Activated CD4-positive, alpha-beta T cell treated with anti-CD3 and anti-CD28 coated beads, Interleukin-2, amount 10 ng/mL, durations not matched to agents 7 days and 5 days (primary cell): ENCODE measurements at regions not wholly inside any gene's neighbourhood (a gene's known extent, or its start where the extent isn't known, plus 50 kb on each side); places are given as distances from the start of the nearest gene placed in this dataset.
"Not testable (repeated sequence)": the region's sequence is repeated elsewhere in the genome, so short reads cannot be mapped to it uniquely, and the experiment has no call there.

Source experiments
- CTCF ChIA-PET: fragments of 350-600 bp; sonication (Branson Sonifier 250); formaldehyde crosslinking; loops from one replicate; lab custom pipeline; 2021; ENCODE audit warnings: antibody characterized with exemption; lab: Charles Lee
- POLR2A ChIA-PET: fragments of 350-600 bp; sonication (Branson Sonifier 250); formaldehyde crosslinking; loops from one replicate; lab custom pipeline; 2021; ENCODE audit warnings: antibody characterized with exemption; lab: Charles Lee
- DNase-seq: peaks from one replicate; pipeline ENCODE4 v3.0.0-alpha.2; 2020
- H3K27ac Mint-ChIP-seq: one replicate; pipeline ENCODE4 v1.8.0; 2021; ENCODE audit warnings: mild to moderate bottlenecking, moderate library complexity, mixed read lengths
- H3K27me3 Mint-ChIP-seq: one replicate; pipeline ENCODE4 v1.8.0; 2021; ENCODE audit warnings: mixed read lengths
- H3K36me3 Mint-ChIP-seq: one replicate; pipeline ENCODE4 v1.8.0; 2021; ENCODE audit warnings: low read depth, mixed read lengths
- H3K4me1 Mint-ChIP-seq: one replicate; pipeline ENCODE4 v1.8.0; 2021; ENCODE audit warnings: mixed read lengths
- H3K4me3 Mint-ChIP-seq: one replicate; pipeline ENCODE4 v1.8.0; 2021; ENCODE audit warnings: mild to moderate bottlenecking, moderate library complexity, mixed read lengths
- H3K9me3 Mint-ChIP-seq: one replicate; pipeline ENCODE4 v1.8.0; 2021; ENCODE audit warnings: mixed read lengths

GRCh38 chr5:143646961-143647360 lies 165.0 kb upstream of the HMHB1 start:
- no peak for DNase-seq
- H3K4me1 Mint-ChIP-seq, result no peaks in the 10 kb centered on the region
- H3K36me3 Mint-ChIP-seq, result no peaks in the 10 kb centered on the region
- no peaks in the 10 kb centered on the region for H3K27me3 Mint-ChIP-seq
- H3K9me3 Mint-ChIP-seq, result no peaks in the 10 kb centered on the region
- H3K27ac Mint-ChIP-seq, result no peak overlapping the region
- no peak overlapping the region for H3K4me3 Mint-ChIP-seq
- CTCF ChIA-PET, result no interaction called here
- POLR2A ChIA-PET, result no interaction called here

DNA sequence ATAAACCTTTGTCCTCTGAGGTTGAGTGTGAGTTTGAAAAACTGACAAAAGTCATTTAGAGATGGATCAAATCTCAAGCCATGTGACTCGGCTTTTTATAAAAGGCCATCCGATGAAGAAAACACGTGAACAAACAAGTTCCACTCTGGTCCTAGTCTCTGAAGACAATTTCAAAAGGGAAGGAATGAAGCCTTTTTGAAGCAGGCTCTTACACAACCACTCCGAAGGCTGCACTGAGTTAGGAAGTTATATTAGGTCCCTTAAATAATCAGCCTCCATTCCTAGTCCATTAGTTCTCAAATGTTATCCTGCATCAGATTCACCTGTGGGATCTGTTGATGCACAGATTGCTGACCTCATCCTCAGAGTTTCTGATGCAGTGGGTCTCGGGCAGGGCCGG lies 166.6 kb upstream of the HMHB1 start:
- Mint-ChIP-seq H3K27ac (no peak overlapping the region), H3K9me3 (no peaks in the 10 kb centered on the region), H3K4me1 (no peaks in the 10 kb centered on the region), H3K36me3 (no peaks in the 10 kb centered on the region), H3K4me3 (no peak overlapping the region), H3K27me3 (no peaks in the 10 kb centered on the region)
- no peak for DNase-seq
- CTCF ChIA-PET, result no interaction called here
- POLR2A ChIA-PET, result no interaction called here

- no peaks in the 10 kb centered on the region for H3K9me3 Mint-ChIP-seq
- H3K27ac Mint-ChIP-seq, result no peak overlapping the region
- no peaks in the 10 kb centered on the region for H3K27me3 Mint-ChIP-seq
- CTCF ChIA-PET, result no interaction called here
- POLR2A ChIA-PET, result no interaction called here
- no peaks in the 10 kb centered on the region for H3K4me1 Mint-ChIP-seq
- H3K4me3 Mint-ChIP-seq, result no peak overlapping the region
- no peaks in the 10 kb centered on the region for H3K36me3 Mint-ChIP-seq
- no peak for DNase-seq
Observed at GRCh38 chr5:143644727-143645126, 167.2 kb upstream of the HMHB1 start.

GRCh38 chr5:143642791-143643190 lies 169.2 kb upstream of the HMHB1 start:
- no peaks in the 10 kb centered on the region for H3K4me1 Mint-ChIP-seq
- DNase-seq, result no peak
- H3K4me3 Mint-ChIP-seq, result no peak overlapping the region
- no peaks in the 10 kb centered on the region for H3K27me3 Mint-ChIP-seq
- no peaks in the 10 kb centered on the region for H3K9me3 Mint-ChIP-seq
- no peak overlapping the region for H3K27ac Mint-ChIP-seq
- POLR2A ChIA-PET, result interaction anchor here (0.7 kb wide), 1 partner anchor 162 kb away, joined by 3 read pairs; no protein-coding TSS in a partner anchor
- CTCF ChIA-PET, result interaction anchor here (0.7 kb wide), 1 partner anchor 1331 kb away, joined by 3 read pairs; no protein-coding TSS in a partner anchor
- no peaks in the 10 kb centered on the region for H3K36me3 Mint-ChIP-seq

- no peaks in the 10 kb centered on the region for H3K9me3 Mint-ChIP-seq
- H3K27me3 Mint-ChIP-seq, result no peaks in the 10 kb centered on the region
- ChIA-PET POLR2A (no interaction called here), CTCF (interaction anchor here (0.6 to 0.7 kb wide), 2 partner anchors 557 to 1332 kb away, joined by 3 read pairs; no protein-coding TSS in a partner anchor)
- no peaks in the 10 kb centered on the region for H3K4me1 Mint-ChIP-seq
- H3K4me3 Mint-ChIP-seq, result no peak overlapping the region
- no peak overlapping the region for H3K27ac Mint-ChIP-seq
- no peaks in the 10 kb centered on the region for H3K36me3 Mint-ChIP-seq
- no peak for DNase-seq
Observed at GRCh38 chr5:143641549-143642355, 170.2 kb upstream of the HMHB1 start.

- CTCF ChIA-PET, result no interaction called here
- no peak for DNase-seq
- POLR2A ChIA-PET, result no interaction called here
- Mint-ChIP-seq H3K36me3 (no peaks in the 10 kb centered on the region), H3K4me3 (no peak overlapping the region), H3K27me3 (no peaks in the 10 kb centered on the region), H3K4me1 (no peaks in the 10 kb centered on the region), H3K27ac (no peak overlapping the region), H3K9me3 (no peaks in the 10 kb centered on the region)
Observed at GRCh38 chr5:143638654-143639053, 173.3 kb upstream of the HMHB1 start.

DNA sequence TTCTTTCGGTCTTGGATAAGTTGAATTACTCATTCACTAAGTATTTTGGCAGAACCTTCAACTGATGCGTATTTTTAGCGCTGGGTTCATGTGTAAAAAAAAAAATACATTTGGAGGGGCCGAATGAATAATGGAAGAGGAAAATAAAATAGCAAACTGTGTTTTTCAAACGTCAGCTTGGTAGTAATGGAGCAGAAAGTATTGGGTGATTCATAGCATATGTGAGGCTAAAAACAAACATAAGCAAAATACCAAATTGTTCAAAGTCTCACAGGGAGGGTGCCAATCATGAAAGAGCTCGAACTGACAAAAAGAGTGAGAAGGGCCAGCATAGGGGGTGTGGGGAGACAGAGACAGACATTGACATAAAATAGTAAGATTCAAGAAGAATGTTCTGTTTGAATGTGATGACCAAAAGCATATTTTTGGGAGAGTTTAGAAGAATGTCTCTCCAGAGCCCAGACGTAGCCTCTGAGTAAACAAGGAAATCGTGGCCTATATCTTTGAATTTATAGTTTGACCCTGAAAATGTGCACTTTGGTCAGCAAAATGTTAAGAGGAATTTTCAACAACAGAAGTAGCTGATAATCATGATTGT lies 174.9 kb upstream of the HMHB1 start:
- CTCF ChIA-PET, result interaction anchor here (0.6 to 1.6 kb wide), 4 partner anchors 10 to 480 kb away, joined by 3 to 7 read pairs (median 4); no protein-coding TSS in a partner anchor
- POLR2A ChIA-PET, result no interaction called here
- no peak overlapping the region for H3K27ac Mint-ChIP-seq
- H3K27me3 Mint-ChIP-seq, result no peaks in the 10 kb centered on the region
- no peaks in the 10 kb centered on the region for H3K4me1 Mint-ChIP-seq
- no peaks in the 10 kb centered on the region for H3K36me3 Mint-ChIP-seq
- no peak overlapping the region for H3K4me3 Mint-ChIP-seq
- DNase-seq, result no peak
- no peaks in the 10 kb centered on the region for H3K9me3 Mint-ChIP-seq

- ChIA-PET CTCF (interaction anchor here (0.7 kb wide), 1 partner anchor 903 kb away, joined by 4 read pairs; no protein-coding TSS in a partner anchor), POLR2A (no interaction called here)
- Mint-ChIP-seq H3K36me3 (no peaks in the 10 kb centered on the region), H3K4me1 (no peaks in the 10 kb centered on the region), H3K27me3 (no peaks in the 10 kb centered on the region), H3K4me3 (no peak overlapping the region), H3K9me3 (no peaks in the 10 kb centered on the region), H3K27ac (no peak overlapping the region)
- DNase-seq, result no peak
Observed at GRCh38 chr5:143635888-143636287, 176.1 kb upstream of the HMHB1 start.

DNA sequence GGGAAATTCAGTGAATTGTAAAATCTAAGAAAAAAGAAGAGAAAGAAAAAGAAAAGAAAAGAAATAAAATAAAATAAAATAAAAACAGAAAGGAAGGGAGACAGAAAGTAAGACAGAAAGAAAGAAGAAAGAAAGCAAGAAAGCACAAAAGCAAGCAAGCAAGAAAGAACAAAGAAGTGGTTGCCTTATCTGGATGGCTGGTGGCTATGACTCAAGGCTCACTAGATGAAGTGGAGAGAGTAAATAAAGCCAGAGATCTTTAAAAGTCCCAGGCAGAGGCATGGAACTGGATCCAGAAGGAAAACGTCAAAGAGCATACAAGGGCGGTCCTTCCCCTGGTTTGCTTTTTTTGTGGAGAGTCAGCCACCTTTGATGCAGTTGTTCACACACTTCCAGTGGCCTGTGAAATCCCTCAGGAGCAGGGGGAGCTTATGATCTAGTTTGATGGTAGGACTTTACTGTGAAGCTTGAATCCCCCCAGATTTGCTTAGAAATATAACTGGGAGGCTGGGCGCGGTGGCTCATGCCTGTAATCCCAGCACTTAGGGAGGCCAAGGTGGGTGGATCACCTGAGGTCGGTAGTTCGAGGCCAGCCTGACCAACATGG lies 176.7 kb upstream of the HMHB1 start:
- H3K36me3 Mint-ChIP-seq, result no peaks in the 10 kb centered on the region

DNA sequence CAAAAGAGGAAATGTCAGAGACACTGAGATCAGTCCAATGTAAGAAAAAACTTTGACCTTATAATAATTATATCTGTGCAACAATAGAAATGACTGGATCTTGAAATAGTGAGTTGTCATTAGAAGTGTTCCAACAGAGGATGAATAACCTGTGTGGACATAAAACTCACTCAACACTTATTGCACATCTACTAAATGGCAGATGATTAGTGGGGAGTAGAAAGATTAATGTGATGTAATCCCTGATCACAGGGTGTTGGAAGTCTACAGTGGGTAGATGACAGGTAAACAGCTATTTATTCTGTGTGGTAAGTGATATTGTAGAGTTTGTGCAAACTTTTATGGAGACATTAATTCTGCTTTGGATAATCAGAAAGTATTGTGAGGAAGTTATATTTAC lies 177.3 kb upstream of the HMHB1 start:
- no peak overlapping the region for H3K4me3 Mint-ChIP-seq
- H3K9me3 Mint-ChIP-seq, result no peaks in the 10 kb centered on the region
- H3K27ac Mint-ChIP-seq, result no peak overlapping the region
- H3K36me3 Mint-ChIP-seq, result no peaks in the 10 kb centered on the region
- no peak for DNase-seq
- no peaks in the 10 kb centered on the region for H3K27me3 Mint-ChIP-seq
- ChIA-PET POLR2A (no interaction called here), CTCF (no interaction called here)
- no peaks in the 10 kb centered on the region for H3K4me1 Mint-ChIP-seq

More for the DNA sequence above, 176.7 kb upstream of the HMHB1 start:
- POLR2A ChIA-PET, result no interaction called here
- H3K9me3 Mint-ChIP-seq, result no peaks in the 10 kb centered on the region
- no peak overlapping the region for H3K4me3 Mint-ChIP-seq
- no peaks in the 10 kb centered on the region for H3K27me3 Mint-ChIP-seq
- H3K4me1 Mint-ChIP-seq, result no peaks in the 10 kb centered on the region
- CTCF ChIA-PET, result no interaction called here
- no peak overlapping the region for H3K27ac Mint-ChIP-seq
- DNase-seq, result no peak

GRCh38 chr5:143629871-143630659 lies 181.9 kb upstream of the HMHB1 start:
- no peak overlapping the region for H3K4me3 Mint-ChIP-seq
- peaks cover 3% of the 10 kb centered on the region for H3K36me3 Mint-ChIP-seq
- H3K4me1 Mint-ChIP-seq, result peaks cover 1% of the 10 kb centered on the region
- CTCF ChIA-PET, result interaction anchor here (1.4 kb wide), 1 partner anchor 25 kb away, joined by 3 read pairs; no protein-coding TSS in a partner anchor
- POLR2A ChIA-PET, result no interaction called here
- peaks cover 4% of the 10 kb centered on the region for H3K9me3 Mint-ChIP-seq
- no peak for DNase-seq
- H3K27me3 Mint-ChIP-seq, result no peaks in the 10 kb centered on the region
- no peak overlapping the region for H3K27ac Mint-ChIP-seq

DNA sequence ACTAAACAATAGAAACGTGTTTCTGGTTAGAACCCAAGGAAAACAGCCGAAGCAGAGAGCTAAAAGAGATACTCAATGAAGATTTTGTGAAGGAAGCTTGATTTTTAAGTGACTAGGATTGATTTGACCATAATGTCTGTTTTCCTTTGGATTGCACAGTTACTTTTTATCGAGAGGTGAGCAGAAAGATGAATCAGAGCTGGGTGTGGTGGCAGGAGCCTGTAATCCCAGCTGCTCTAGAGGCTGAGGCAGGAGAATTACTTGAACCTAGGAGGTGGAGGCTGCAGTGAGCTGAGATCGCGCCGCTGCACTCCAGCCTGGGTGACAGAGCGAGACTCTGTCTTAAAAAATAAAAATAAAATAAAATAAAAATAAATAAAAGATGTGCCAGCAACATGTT lies 186.9 kb upstream of the HMHB1 start:
- DNase-seq, POLR2A ChIA-PET, H3K9me3 Mint-ChIP-seq, H3K27me3 Mint-ChIP-seq, H3K4me3 Mint-ChIP-seq, H3K36me3 Mint-ChIP-seq, H3K27ac Mint-ChIP-seq, H3K4me1 Mint-ChIP-seq: not testable (repeated sequence)
- CTCF ChIA-PET, result interaction anchor here (0.8 kb wide), 1 partner anchor 222 kb away, joined by 3 read pairs; the partner anchor contains the start of gene NR3C1
